H9 (cell line): ENCODE measurements at regions not wholly inside any gene's neighbourhood (a gene's known extent, or its start where the extent isn't known, plus 50 kb on each side); places are given as distances from the start of the nearest gene placed in this dataset.
A peak's percentile ranks its signal among the peaks of the same experiment; 100 is the strongest.

Source experiments
- DNase-seq: peaks from one replicate; pipeline ENCODE4 v3.0.0-alpha.2; 2017
- H2AFZ ChIP-seq: one replicate; pipeline ENCODE4 v1.6.1; 2013; ENCODE audit warnings: mild to moderate bottlenecking, low read length, control low read depth, moderate library complexity
- H2AK5ac ChIP-seq: 2 replicates; pipeline ENCODE4 v1.6.1; 2013; ENCODE audit warnings: low read length, control low read depth, mixed read lengths; ENCODE audit not compliant: insufficient read length
- H2BK120ac ChIP-seq: one replicate; pipeline ENCODE4 v1.6.1; 2013; ENCODE audit warnings: low read depth, mild to moderate bottlenecking, low read length, control low read depth, inconsistent platforms; ENCODE audit not compliant: poor library complexity, severe bottlenecking
- H2BK12ac ChIP-seq: 2 replicates; pipeline ENCODE4 v1.6.1; 2013; ENCODE audit warnings: low read length, control low read depth, mixed read lengths, low read depth; ENCODE audit not compliant: insufficient read length
- H2BK15ac ChIP-seq: 2 replicates; pipeline ENCODE4 v1.6.1; 2013; ENCODE audit warnings: low read depth, low read length, control low read depth
- H2BK20ac ChIP-seq: one replicate; pipeline ENCODE4 v1.6.1; 2013; ENCODE audit warnings: low read depth, mild to moderate bottlenecking, low read length, control low read depth, inconsistent platforms; ENCODE audit not compliant: poor library complexity, severe bottlenecking
- H2BK5ac ChIP-seq: 2 replicates; pipeline ENCODE4 v1.6.1; 2013; ENCODE audit warnings: low read length, control low read depth, mixed read lengths; ENCODE audit not compliant: insufficient read length
- H3K14ac ChIP-seq: 2 replicates; pipeline ENCODE4 v1.6.1; 2013; ENCODE audit warnings: low read length, control low read depth; ENCODE audit not compliant: insufficient read depth
- H3K18ac ChIP-seq: 2 replicates; pipeline ENCODE4 v1.6.1; 2013; ENCODE audit warnings: low read depth, mild to moderate bottlenecking, mixed read lengths, low read length, control low read depth; ENCODE audit not compliant: insufficient read length
- H3K23ac ChIP-seq: 2 replicates; pipeline ENCODE4 v1.6.1; 2013; ENCODE audit warnings: low read length, control low read depth, mixed read lengths, low read depth; ENCODE audit not compliant: insufficient read length
- H3K23me2 ChIP-seq: 2 replicates; pipeline ENCODE4 v1.6.1; 2013; ENCODE audit warnings: low read depth, mild to moderate bottlenecking, mixed read lengths, low read length, control low read depth; ENCODE audit not compliant: insufficient read length, poor library complexity, severe bottlenecking
- H3K27ac ChIP-seq: 2 replicates; pipeline ENCODE4 v1.5.1; 2013; ENCODE audit warnings: low read length, control low read depth, mixed read lengths, low read depth; ENCODE audit not compliant: insufficient read length
- H3K27me3 ChIP-seq: 2 replicates; pipeline ENCODE4 v1.6.1; 2013; ENCODE audit warnings: low read length, control low read depth, inconsistent platforms; ENCODE audit not compliant: insufficient read depth
- H3K4ac ChIP-seq: 2 replicates; pipeline ENCODE4 v1.6.1; 2013; ENCODE audit warnings: low read depth, mild to moderate bottlenecking, control low read depth, inconsistent platforms, low read length, moderate library complexity
- H3K4me1 ChIP-seq: 2 replicates; pipeline ENCODE4 v1.6.1; 2013; ENCODE audit warnings: low read length, control low read depth, inconsistent platforms; ENCODE audit not compliant: insufficient read depth
- H3K4me2 ChIP-seq: 2 replicates; pipeline ENCODE4 v1.6.1; 2013; ENCODE audit warnings: low read length, control low read depth, mixed read lengths; ENCODE audit not compliant: insufficient read length, insufficient read depth
- H3K56ac ChIP-seq: 2 replicates; pipeline ENCODE4 v1.6.1; 2013; ENCODE audit warnings: low read depth, mild to moderate bottlenecking, mixed read lengths, low read length, control low read depth; ENCODE audit not compliant: insufficient read length
- H3K79me1 ChIP-seq: 2 replicates; pipeline ENCODE4 v1.6.1; 2013; ENCODE audit warnings: low read depth, mild to moderate bottlenecking, moderate library complexity, low read length, control low read depth, inconsistent platforms; ENCODE audit not compliant: insufficient read depth, poor library complexity, severe bottlenecking
- H3K79me2 ChIP-seq: 2 replicates; pipeline ENCODE4 v1.6.1; 2013; ENCODE audit warnings: low read length, control low read depth, inconsistent platforms; ENCODE audit not compliant: insufficient read depth
- H3K9ac ChIP-seq: 2 replicates; pipeline ENCODE4 v1.6.1; 2013; ENCODE audit warnings: low read length, control low read depth, mixed read lengths; ENCODE audit not compliant: insufficient read length; ENCODE audit errors: extremely low read depth
- H3K9me3 ChIP-seq: one replicate; pipeline ENCODE4 v1.6.1; 2013; ENCODE audit warnings: low read depth, low read length, inconsistent platforms; ENCODE audit not compliant: control insufficient read depth
- H3T11ph ChIP-seq: one replicate; pipeline ENCODE4 v1.6.1; 2013; ENCODE audit warnings: mild to moderate bottlenecking, low read length, control low read depth, inconsistent platforms
- H4K20me1 ChIP-seq: one replicate; pipeline ENCODE4 v1.6.1; 2013; ENCODE audit not compliant: control insufficient read depth, insufficient read length, insufficient read depth
- H4K5ac ChIP-seq: 2 replicates; pipeline ENCODE4 v1.6.1; 2013; ENCODE audit warnings: low read depth, mild to moderate bottlenecking, mixed read lengths, low read length, control low read depth; ENCODE audit not compliant: insufficient read length
- H4K8ac ChIP-seq: replicated peaks from 2 replicates; pipeline ENCODE4 v1.6.1; 2013; ENCODE audit warnings: low read length, control low read depth, mixed read lengths, low read depth; ENCODE audit not compliant: insufficient read length
- H4K91ac ChIP-seq: 2 replicates; pipeline ENCODE4 v1.6.1; 2013; ENCODE audit warnings: low read depth, mild to moderate bottlenecking, moderate library complexity, mixed read lengths, low read length, control low read depth; ENCODE audit not compliant: insufficient read length
- H3K27ac Mint-ChIP-seq, 3 experiments: 2 replicates in 2 of 3; 3 replicates in 1 of 3; pipeline ENCODE4 v1.8.0; 2020 to 2021; ENCODE audit warnings: mixed read lengths in 3 of 3, mild to moderate bottlenecking in 1 of 3, moderate library complexity in 1 of 3
- H3K27me3 Mint-ChIP-seq: 2 replicates; pipeline ENCODE4 v1.8.0; 2021; ENCODE audit warnings: low read depth, mild to moderate bottlenecking, moderate library complexity, mixed read lengths
- H3K36me3 Mint-ChIP-seq, 3 experiments: 2 replicates in 2 of 3; 3 replicates in 1 of 3; pipeline ENCODE4 v1.8.0; 2020 to 2021; ENCODE audit warnings: low read depth in 3 of 3, mixed read lengths in 3 of 3; ENCODE audit not compliant: insufficient read depth in 1 of 3
- H3K4me1 Mint-ChIP-seq, 2 experiments: 2 replicates each; pipeline ENCODE4 v1.8.0; 2020; ENCODE audit warnings: mixed read lengths in 2 of 2
- H3K4me3 Mint-ChIP-seq, 2 experiments: 2 replicates in 1 of 2; 3 replicates in 1 of 2; pipeline ENCODE4 v1.8.0; 2020 to 2021; ENCODE audit warnings: mild to moderate bottlenecking in 2 of 2, mixed read lengths in 2 of 2, moderate library complexity in 1 of 2
- H3K9me3 Mint-ChIP-seq, 2 experiments: 2 replicates in 1 of 2; 3 replicates in 1 of 2; pipeline ENCODE4 v1.8.0; 2020; ENCODE audit warnings: mild to moderate bottlenecking in 2 of 2, mixed read lengths in 2 of 2, moderate library complexity in 1 of 2
- CTCF ChIP-seq: fragments of 200-600 bp; sonication (generic); conservative IDR thresholded peaks from 3 replicates; pipeline ENCODE4 v1.8.0; 2021; ENCODE audit warnings: antibody characterized with exemption, mild to moderate bottlenecking

- Mint-ChIP-seq H3K4me1 (peaks cover 0 to 10% of the 10 kb centered on the region in 2 experiments; a peak in 2 of 4 replicates), H3K27ac (peak overlapping the region in 1 of 3 experiments; percentile 15; a peak in 1 of 7 replicates), H3K36me3 (no peaks in the 10 kb centered on the region), H3K27me3 (no peaks in the 10 kb centered on the region), H3K4me3 (no peak overlapping the region), H3K9me3 (no peaks in the 10 kb centered on the region)
- Histone ChIP-seq H3K27ac (no peak overlapping the region), H3K23ac (no peak overlapping the region), H3K14ac (no peak overlapping the region), H3K79me1 (no peaks in the 10 kb centered on the region), H4K5ac (no peak overlapping the region), H3T11ph (no peak overlapping the region), H4K91ac (no peak overlapping the region), H3K4me2 (no peak overlapping the region), H3K4ac (no peak overlapping the region), H3K23me2 (no peaks in the 10 kb centered on the region), H2AFZ (no peak overlapping the region), H4K8ac (no peak overlapping the region), H2BK12ac (no peak overlapping the region), H3K27me3 (no peaks in the 10 kb centered on the region), H3K79me2 (no peaks in the 10 kb centered on the region), H3K9me3 (no peaks in the 10 kb centered on the region), H2BK20ac (no peak overlapping the region), H3K18ac (no peak overlapping the region), H2BK15ac (no peak overlapping the region), H3K56ac (no peak overlapping the region), H4K20me1 (no peaks in the 10 kb centered on the region), H3K9ac (no peak overlapping the region), H2BK5ac (no peak overlapping the region), H3K4me1 (no peaks in the 10 kb centered on the region), H2BK120ac (no peak overlapping the region), H2AK5ac (no peak overlapping the region)
- no peak for DNase-seq
- no peak for TF ChIP-seq CTCF
Observed at GRCh38 chr2:82268446-82268845, 1963.9 kb upstream of the LRRTM1 start.
